ENCODE measurements at regions not wholly inside any gene's neighbourhood (a gene's known extent, or its start where the extent isn't known, plus 50 kb on each side); places are given as distances from the start of the nearest gene placed in this dataset.

- DNase-seq (ENCODE audit: low spot score): no peak
Observed at GRCh38 chrX:46301903-46302302, 243.3 kb downstream of the ZNF674 start.

- DNase-seq (ENCODE audit: low spot score): no peak
Observed at GRCh38 chrX:46298821-46299220, 246.4 kb downstream of the ZNF674 start.

GRCh38 chrX:46295963-46296362, 249.3 kb downstream of the ZNF674 start:
- no peak for DNase-seq (ENCODE audit: low spot score)

- no peak for DNase-seq (ENCODE audit: low spot score)
Observed at GRCh38 chrX:46294234-46294633, 251.0 kb downstream of the ZNF674 start.

- no peak for DNase-seq (ENCODE audit: low spot score)
Observed at GRCh38 chrX:46279925-46280313, 265.3 kb downstream of the ZNF674 start.

GRCh38 chrX:46279214-46279924, 265.9 kb downstream of the ZNF674 start:
- peak; percentile 1 for DNase-seq (ENCODE audit: low spot score)

GRCh38 chrX:46278572-46278971, 266.6 kb downstream of the ZNF674 start:
- DNase-seq (ENCODE audit: low spot score): no peak

- DNase-seq (ENCODE audit: low spot score): no peak
Observed at GRCh38 chrX:46268412-46268811, 276.8 kb downstream of the ZNF674 start.

- no peak for DNase-seq (ENCODE audit: low spot score)
Observed at GRCh38 chrX:46263494-46263893, 281.7 kb downstream of the ZNF674 start.

- DNase-seq (ENCODE audit: low spot score): no peak
Observed at GRCh38 chrX:46262304-46262703, 282.9 kb downstream of the ZNF674 start.

- no peak for DNase-seq (ENCODE audit: low spot score)
Observed at GRCh38 chrX:46260499-46260898, 284.7 kb downstream of the ZNF674 start.

GRCh38 chrX:46258356-46258755, 286.9 kb downstream of the ZNF674 start:
- DNase-seq (ENCODE audit: low spot score): no peak

- DNase-seq (ENCODE audit: low spot score): no peak
Observed at GRCh38 chrX:46257451-46257879, 287.8 kb downstream of the ZNF674 start.

- no peak for DNase-seq (ENCODE audit: low spot score)
Observed at GRCh38 chrX:46256875-46257274, 288.3 kb downstream of the ZNF674 start.

- DNase-seq (ENCODE audit: low spot score): no peak
Observed at GRCh38 chrX:46255046-46255445, 290.2 kb downstream of the ZNF674 start.

- no peak for DNase-seq (ENCODE audit: low spot score)
Observed at GRCh38 chrX:46254641-46255040, 290.6 kb downstream of the ZNF674 start.

- DNase-seq (ENCODE audit: low spot score): no peak
Observed at GRCh38 chrX:46251755-46252154, 293.5 kb downstream of the ZNF674 start.

GRCh38 chrX:46250151-46250550, 295.1 kb downstream of the ZNF674 start:
- no peak for DNase-seq (ENCODE audit: low spot score)

- DNase-seq (ENCODE audit: low spot score): no peak
Observed at GRCh38 chrX:46247456-46247855, 297.8 kb downstream of the ZNF674 start.

GRCh38 chrX:46244451-46244850, 300.8 kb downstream of the ZNF674 start:
- DNase-seq (ENCODE audit: low spot score): no peak

- DNase-seq (ENCODE audit: low spot score): no peak
Observed at GRCh38 chrX:46236411-46236810, 308.8 kb downstream of the ZNF674 start.

GRCh38 chrX:46235778-46236177, 309.4 kb downstream of the ZNF674 start:
- DNase-seq (ENCODE audit: low spot score): no peak

- no peak for DNase-seq (ENCODE audit: low spot score)
Observed at GRCh38 chrX:46234775-46235174, 310.4 kb downstream of the ZNF674 start.

- no peak for DNase-seq (ENCODE audit: low spot score)
Observed at GRCh38 chrX:46228389-46228788, 316.8 kb downstream of the ZNF674 start.
